ENCODE measurements at regions not wholly inside any gene's neighbourhood (a gene's known extent, or its start where the extent isn't known, plus 50 kb on each side); places are given as distances from the start of the nearest gene placed in this dataset.

DNA sequence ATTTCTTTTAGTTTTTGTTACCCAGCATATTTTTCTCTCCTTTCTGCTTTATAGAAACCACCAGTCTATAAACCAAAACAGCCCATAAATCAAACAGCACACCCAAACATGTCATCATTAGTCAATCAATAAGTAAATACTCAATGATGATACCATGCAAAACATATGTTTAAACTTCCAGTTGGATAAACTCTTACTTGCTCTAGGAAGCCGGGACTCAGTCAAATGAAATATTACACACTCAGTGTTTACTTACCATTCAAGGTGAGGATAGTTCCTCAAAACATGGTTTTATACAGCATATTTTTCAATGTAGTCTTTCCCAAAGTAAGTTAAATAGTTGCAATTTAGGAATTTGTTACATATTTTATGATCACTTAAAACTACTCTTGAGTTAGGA is 343.6 kb upstream of the NXPH2 start:
- DNase-seq: no peak

DNA sequence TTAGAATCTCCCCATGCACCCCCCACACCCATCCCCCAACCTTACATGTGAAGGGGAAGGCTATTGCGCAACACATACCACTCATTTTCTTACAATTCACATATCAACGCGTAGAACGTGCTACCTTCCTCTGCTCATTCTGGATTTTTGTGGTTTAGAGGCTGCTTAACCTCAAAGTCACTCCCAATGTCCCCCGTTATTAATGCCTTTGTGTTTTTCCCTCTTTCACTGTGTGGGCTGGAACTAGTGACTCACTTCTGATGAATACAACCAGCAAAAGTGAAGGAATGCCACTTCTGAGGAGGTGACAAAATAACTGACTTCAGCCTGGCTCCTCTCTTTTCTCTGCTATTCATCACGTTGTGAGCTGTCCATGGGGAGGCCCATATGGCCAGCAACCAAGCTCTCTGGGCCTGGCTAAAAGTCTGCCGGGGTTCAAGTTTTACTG is 342.5 kb upstream of the NXPH2 start:
- DNase-seq: no peak

DNA sequence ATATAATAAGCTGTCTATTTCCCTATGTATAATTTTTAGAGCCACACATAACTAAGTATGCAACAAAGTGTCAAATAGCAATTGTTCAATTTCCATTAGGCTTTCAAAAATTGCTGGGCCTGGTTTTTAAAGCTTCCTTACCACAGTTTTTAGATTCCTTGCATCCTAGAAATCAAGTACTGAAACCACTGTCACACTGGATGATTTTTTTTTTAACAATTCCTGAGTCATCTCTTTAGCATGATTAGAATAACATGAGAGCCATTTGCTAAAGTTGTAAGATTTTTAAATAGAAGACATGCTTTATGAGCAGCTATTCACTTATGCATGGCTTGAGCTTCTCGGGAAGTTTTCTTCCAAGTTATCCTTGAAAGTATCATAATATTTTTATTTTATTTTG is 319.5 kb upstream of the NXPH2 start:
- DNase-seq: no peak

DNA sequence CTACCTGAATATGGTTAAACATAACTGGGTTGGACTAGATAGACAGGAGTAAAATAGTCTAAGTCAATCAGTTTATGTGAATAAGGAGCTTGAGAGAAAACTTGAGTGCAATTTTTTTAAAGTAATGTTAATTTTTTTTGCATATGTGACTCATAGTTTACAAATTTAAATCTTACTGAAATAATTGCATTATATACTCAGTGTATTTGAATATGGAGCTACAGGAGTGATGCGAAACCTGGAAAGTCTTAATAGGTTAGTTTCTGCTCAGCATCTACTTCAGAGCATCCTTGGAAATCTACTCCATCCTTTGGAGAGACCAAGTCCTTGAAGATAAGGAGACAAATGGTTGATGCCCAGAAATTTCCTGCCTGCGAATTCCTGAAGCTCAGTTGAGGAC is 318.8 kb upstream of the NXPH2 start:
- DNase-seq: no peak

DNA sequence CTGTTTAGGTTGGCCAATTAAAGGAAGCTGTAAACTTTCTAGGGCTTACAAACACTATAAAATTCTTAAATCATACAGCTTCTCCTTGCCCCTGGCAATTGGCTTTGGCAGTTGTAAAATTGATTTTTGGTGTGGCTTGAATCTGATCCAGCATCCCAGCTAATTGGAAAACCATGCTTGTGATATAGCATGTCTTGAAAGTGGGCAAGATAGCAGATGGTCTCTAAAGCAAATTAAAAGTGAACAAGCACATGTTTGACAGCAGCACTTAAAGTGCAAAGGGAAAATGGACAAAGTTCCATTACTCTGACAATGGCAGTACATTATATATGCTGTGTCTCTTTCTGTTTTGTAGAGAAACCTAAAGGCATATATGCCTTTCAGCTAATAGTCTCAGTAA is 302.9 kb upstream of the NXPH2 start:
- no peak for DNase-seq

DNA sequence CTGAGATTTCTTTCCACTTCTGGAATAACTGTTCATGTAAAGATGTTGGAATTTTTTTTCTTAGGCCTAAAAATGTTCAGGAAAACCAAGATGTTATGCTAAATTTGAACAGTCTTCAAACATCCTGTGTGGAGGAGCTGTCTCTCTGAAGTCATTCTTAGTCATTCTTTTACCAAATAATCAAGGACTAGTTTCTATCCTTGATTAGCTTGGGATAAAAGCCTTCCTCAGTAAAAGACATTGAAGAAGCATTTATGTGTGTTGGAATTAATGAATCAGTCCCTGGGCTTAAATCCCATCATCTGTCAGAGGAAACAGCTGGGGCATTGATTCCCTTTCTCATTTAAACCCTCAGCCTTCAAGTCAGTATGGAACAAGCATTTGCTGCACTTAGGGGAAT is 300.1 kb upstream of the NXPH2 start:
- DNase-seq: no peak

DNA sequence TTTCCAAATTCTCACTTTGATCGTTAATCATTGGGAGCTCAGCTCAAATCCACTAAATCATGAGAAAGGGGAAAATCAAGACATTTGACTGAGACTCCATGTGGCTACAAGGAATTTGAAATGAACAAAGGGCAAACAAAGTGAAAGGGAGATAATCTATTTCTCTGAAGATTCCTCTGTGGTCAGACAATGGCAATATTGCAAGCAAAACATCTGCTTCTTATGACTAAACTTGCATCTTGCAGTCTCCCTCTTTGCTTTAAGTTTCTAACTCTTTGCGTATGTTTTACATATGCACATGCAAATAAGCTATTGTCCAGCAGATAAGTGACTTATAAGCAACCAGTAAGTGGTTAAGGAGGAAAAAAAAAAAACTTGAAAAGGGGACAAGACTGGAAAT is 299.1 kb upstream of the NXPH2 start:
- no peak for DNase-seq

DNA sequence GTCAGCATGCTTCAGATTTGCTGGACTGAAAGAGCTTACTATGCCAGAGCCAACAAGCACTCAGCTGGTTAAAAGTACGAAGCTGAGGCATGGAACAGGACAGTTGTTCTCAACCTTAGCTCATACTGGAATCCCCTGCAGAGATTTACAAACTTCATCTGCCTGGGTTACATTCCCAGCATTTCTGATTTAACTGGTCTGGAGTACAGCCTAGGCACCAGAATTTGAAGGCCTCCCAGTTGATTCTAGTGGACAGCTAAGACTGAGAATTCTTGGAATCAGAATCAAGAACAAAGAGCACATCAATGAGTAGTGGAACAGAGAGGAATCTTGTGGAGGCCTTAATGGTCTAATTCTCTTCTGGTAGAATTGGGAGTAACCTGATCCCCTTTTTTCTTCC is 298.2 kb upstream of the NXPH2 start:
- DNase-seq: no peak

DNA sequence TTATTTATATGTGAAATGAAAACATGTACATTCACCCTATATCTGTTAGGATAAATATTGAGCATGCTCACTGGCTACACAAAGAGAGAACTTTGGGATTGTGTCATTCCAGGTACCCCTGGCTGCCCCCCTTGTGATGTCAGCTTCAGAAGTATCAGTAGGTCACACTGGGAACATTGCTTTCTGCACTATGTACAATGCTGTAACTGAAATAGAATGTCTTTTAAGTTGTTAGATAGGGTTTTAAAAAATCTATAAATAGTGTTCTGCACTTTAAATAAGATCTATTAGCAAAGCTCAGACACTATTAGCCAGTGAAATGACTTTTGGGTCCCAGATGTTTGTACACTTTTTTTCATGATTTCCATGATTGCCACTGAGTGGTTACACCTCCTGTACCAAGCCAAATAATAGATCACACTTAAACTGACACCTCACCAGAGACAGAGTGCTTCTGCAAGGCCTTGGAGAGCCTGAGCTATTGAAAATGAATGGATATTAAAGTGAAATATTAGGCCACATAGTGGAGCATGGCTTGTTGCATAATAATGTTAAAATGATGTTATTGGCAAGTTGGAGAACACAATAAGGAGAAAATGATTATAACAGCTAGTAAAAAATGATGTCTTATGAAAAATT is 297.0 kb upstream of the NXPH2 start:
- no peak for DNase-seq

DNA sequence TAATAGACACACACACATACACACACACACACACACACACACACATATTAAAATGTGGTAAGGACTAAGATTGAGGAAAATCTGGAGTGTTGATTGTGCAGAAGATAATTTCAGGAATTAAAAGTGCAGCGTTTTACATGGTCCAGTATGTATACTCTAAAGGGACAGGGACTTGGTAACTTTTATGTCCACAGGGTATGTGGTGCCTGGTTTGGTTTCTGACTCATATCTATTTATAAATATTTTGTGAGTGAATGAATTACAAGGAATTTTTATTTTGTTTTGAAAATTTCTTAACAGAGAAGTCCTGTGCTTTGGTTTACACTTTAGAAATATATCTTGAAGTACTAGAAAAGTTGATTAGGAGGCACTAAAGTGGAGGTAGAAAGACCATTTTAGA is 287.7 kb upstream of the NXPH2 start:
- no peak for DNase-seq

DNA sequence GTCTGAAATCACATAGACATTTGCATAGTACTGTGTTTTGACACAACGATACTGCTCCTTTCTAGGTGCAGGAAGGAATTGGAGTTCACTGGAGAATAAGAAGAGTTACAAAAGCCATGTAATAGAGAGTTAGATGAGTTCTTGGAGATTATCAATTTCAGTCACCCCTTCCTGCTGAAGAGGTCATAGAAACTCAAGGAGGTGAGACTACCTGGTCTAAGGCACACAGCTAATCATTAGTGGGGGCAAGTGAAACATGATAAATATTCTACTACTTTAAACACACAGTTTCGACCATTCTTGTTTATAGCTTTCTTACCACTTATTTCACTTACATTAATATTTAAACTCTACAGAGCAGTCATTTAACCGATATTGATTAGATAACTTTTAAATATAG is 286.9 kb upstream of the NXPH2 start:
- DNase-seq: no peak

DNA sequence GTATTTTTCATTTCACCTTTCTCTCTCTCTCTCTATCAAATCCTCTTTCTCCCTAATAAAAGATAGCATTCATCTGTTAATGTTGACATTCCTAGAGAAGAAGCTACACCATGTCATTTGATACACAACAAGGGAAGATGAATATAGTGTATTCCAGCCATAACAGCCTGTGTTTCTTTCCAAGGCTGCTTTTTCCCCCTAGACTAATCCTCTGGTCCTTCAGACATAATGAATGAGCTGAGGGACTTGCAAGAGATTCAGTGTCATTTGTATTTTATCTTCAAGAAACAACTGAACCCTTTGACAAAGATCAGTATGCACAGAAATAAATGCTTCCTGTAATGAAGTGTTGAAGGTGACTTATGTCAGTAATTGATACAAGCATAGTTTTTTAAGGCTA is 284.0 kb upstream of the NXPH2 start:
- DNase-seq: no peak

DNA sequence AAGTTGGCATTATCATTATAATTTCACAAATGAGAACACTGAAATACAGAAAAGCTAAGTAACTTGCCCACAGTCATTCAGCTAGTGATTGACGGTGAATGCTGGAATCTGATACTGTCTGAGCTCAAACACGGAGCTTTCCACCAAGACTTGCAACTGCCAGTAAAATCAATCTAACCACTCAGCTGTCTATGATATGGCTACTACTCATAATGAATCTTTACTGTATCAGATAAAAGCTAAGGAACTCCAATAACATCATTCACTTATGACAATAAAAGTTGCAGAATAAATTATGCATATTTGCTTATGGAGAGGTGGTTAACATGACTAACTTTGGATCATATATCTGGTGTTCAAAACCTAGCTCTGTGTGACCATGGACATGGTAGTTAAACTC is 279.4 kb upstream of the NXPH2 start:
- DNase-seq: no peak

DNA sequence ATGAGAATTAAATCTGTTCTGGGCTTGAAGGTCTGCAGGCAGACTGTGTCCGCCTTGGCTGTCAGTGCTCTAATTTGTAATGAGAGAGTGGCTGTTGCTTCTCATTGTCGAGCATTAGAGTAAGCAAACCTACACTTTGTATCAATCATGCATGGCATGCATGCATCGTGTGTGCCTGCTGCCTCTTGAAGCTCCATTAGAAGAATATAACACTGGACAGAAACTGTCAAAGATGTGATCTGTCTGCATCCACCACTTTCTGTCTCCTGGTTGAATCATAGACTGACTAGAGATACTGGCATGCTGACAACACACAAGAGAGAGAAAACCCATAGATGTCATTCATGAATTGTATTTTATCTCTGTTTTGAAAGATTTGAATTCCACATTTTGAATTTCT is 275.0 kb upstream of the NXPH2 start:
- DNase-seq: no peak

DNA sequence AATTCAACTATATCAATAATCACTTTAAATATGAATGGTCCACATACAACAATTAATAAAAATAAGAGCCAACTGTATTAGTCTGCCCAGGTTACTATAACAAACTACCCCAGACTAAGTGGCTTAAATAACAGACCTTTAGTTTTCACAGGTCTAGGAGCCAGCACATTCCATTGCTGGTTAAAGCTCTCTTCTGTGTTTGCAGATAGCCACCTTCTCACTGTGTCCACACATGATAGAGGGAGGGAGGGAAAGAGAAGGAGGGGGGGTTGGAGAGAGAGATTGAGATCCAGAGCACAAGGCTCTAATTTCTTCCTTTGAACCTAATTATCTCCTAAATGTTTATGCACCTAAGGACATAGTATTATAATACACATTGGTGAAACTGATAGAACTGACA is 267.8 kb upstream of the NXPH2 start:
- no peak for DNase-seq

DNA sequence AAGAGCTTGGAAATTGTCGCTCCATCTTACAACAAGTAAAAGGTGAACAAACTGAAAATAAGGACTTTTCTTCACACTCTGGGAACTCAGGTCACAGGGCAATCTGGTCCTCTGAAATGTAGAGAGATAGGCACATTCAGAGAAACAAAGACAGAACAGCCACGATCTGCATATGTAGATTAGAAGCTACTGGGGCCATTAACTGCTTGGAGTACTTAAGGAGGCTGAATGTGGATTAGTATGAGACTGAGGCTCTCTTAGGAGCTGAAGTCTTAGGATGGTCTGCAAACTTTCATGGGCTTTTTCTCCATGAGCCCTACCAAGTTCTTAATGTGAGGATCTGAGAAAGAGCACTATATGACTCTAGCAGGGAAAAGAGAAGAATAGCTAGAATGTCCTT is 265.3 kb upstream of the NXPH2 start:
- DNase-seq: no peak

DNA sequence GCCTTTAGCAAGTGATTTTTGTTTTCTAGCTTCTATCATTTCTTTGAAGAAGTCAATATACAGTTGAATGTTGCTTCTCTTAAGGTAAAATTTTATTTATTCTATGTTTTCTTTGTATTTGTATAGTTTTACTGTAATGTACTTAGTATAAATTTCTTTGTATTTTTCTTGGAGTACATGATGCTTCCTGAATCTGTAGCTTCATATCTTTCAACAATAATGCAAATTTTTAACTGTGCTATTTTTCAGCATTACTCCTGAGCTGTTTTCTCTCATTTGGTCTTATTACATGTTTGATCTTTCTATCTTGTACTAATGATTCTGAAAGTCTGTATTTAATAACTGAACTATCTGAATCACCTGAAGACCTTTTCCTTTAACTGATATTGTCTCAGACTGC is 253.9 kb upstream of the NXPH2 start:
- DNase-seq: no peak

DNA sequence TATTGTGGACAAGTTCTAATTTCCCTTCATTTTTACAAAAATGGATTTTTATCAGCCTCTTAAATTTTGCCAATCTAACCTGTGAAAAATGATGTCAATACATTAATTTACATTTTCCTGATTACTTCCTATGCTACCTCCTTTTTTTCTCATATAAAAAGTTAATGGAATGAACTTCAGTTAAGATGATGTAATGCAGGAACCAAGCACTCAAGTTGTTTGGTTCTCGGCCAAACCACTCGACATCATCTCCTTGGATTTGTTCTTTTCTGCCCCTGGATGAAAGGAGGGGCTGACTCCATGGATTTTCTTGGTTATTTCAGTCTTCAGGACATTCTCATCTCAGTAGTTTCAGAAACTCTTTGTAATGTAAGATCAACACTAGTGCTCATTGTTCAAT is 253.1 kb upstream of the NXPH2 start:
- DNase-seq: no peak

DNA sequence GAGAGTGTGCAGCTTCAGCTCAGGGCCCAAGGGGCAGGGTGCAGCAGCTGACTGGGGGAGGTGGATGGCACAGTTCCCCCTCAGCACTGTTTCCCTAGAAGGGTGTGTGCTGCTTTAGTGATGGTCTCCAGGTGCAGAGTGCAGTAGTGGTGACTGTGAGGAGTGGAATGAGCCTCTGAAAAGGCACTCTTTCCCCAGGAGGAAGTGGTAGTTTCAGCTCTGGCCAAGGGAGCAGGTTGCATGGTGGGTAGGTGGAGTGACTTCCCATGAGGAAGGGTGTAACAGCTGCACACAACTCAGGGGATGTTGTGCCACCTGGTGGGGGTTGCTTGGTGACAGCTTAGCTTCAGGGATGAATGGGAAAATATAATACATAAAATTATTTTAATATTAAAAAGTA is 251.5 kb upstream of the NXPH2 start:
- no peak for DNase-seq

DNA sequence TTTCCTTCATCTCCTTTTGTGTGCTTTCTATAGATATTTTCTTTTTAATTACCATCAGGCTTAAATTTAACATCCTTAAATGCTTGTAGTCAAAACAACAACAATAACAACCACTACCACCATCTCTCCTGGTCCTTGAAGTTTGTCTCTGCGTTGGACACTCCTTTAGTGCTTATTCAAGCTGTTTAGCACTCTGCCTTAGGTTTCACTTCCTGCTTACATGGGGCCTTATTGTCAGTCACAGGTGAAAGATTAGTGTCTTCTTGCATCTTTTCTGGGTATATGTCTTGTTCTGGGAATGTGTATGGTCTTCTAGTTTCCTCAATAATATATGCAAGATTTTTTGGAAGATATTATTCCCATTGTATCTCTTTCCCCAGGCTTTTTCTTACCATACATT is 240.1 kb upstream of the NXPH2 start:
- no peak for DNase-seq

DNA sequence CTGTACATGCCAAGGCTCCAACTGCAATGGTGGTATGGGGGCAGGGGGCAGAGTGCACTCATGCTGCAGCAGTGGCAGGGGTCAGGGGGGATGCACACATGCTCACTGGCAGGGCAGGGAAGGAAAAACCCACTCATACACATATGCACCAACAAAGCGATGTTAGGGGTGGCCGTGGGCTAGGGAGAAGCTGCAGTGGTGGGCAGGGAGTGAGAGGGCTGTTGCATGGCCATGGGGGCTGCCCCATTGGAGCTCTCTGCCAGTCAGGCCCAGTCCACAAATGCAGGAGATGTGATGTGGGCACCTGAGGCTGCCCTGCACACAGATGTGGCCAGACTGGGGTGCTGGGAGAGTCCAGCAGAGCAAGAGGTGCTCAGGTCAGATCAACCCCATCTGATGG is 238.1 kb upstream of the NXPH2 start:
- DNase-seq: no peak

DNA sequence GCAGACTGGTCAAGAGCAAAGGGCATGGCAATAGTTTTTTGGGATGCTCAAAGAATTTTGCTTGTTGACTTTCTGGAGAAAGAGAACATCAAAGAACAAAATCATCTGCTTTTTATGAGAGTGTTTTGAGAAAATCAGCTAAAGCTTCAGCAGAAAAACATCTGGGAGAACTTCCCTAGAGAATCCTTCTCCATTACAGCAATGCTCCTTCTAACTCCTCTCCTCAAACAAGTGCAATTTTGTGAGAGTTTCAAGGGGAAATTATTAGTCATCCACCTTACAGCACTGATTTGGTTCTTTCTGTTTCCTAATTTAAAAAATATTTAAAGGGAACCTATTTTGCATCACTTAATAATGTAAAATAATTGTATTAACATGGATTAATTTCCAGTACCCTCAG is 226.9 kb upstream of the NXPH2 start:
- no peak for DNase-seq

DNA sequence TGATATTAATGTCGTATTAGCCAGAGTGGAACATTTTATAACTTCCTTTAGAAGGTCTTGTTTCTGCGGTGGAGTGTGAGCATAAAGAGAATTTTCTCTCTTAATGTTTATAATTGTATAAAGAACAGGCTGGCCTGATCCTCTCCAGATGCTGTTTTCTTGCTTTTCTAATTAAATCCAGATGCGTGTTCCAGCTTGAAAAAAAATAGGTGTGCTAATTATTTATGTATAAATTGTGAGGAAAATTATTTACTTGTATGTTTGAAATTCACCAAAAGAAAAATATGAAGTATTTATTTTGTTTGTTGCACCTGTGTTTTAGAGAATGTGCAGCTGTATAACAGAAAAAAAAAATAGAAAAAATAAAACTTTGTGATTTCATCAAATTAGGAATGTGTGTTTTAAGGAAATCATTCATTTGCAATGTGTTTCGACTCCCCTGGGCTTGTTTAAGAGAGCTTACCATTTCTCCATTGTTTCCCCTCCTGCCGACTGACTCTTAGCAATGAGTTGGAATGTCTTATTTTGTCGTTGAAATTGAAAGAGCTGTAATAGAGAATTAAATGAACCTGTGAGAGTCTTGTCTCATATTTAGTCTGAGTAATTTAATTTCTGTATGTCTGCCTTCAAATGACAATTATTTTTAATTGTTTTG is 220.1 kb upstream of the NXPH2 start:
- no peak for DNase-seq

DNA sequence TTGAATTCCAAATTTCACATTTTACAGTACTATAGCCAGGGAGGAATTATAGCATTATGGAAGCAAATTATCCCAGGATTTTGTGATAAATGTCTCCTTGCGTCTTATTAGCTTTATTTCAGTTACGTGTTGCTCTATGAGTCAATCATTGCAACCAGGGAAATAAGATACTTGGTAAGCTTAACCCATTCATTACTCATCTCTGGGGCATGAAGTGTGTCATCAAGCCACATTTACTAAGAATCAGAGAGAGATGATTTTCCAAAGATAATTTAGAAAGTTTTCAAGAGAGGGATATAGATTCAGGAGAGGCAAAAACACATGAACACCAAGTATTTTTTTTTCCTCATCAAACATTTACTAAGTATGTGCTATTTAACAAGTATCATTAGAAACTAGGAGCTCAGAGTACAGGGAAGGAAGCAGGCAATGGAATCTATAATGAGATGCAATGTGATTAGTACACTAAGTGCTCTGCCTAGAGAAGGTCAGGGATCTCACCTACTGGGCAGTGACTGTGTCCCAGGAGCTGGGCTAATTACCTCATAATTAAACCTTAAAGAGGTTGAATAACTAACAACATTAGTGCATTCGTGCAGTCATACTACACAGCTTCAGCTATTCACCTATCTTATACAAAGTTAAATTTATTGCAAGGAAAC is 217.8 kb upstream of the NXPH2 start:
- no peak for DNase-seq

DNA sequence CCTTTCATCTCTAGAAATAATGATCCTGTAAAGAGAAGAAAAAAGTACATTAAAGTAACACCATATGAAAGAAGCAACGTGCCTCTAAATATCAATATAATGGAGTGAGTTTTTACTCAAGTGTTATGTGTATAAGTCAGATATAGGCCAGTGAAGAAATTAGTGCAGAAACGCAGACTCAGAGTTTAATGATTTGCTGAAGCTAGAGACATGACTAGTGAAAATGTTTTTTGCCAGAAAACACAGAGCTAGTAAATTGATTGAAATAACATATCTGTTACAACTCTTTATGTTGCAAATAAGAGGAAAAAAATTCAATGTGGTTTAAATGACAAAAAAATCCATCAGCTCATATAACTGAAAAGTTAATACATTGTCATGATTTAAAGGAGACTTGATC is 217.2 kb upstream of the NXPH2 start:
- DNase-seq: no peak

Data from CD4-positive, alpha-beta T cell treated with Interleukin-21 for 1 hour (primary cell).